ENCODE measurements at regions not wholly inside any gene's neighbourhood (a gene's known extent, or its start where the extent isn't known, plus 50 kb on each side); places are given as distances from the start of the nearest gene placed in this dataset.

DNA sequence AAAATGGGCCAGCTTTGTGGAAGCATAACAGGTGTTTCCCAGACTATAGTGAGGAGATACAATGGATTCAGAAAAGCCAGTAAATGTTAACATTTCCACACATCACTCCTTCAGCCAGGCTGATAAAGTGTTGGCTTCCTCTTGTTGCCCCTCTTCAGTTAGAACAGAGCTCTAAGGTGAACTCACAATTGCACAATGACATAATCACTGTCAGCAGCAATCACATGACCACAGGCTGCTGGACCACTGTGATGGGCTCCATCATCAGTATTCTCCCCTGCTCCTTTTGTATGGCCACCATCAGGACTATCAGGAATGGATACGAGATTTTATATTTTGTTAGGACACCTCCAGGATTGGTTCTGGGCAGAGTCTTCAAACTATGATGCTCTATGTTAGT, 849.4 kb upstream of the GHITM start:
- H2AFZ ChIP-seq (ENCODE audit: low read length), result no peak overlapping the region

GRCh38 chr10:83301732-83302131, 837.6 kb upstream of the GHITM start:
- Histone ChIP-seq H3K36me3 (ENCODE audit: insufficient read depth, low read length) (no peaks in the 10 kb centered on the region), H3K9me3 (ENCODE audit: low read length) (no peaks in the 10 kb centered on the region), H3K9ac (ENCODE audit: low read length) (no peak overlapping the region), H2AFZ (ENCODE audit: low read length) (no peak overlapping the region), H3K9me2 (ENCODE audit: low read depth, low read length) (no peaks in the 10 kb centered on the region), H3K27ac (ENCODE audit: low read depth, low read length, poor library complexity, severe bottlenecking) (no peak overlapping the region), H3K4me1 (ENCODE audit: insufficient read depth, low read length, severe bottlenecking) (no peaks in the 10 kb centered on the region), H3K27me3 (ENCODE audit: insufficient read depth, low read length) (no peaks in the 10 kb centered on the region), H3K4me2 (ENCODE audit: low read length) (no peak overlapping the region), H3K79me2 (ENCODE audit: insufficient read depth, low read length) (no peaks in the 10 kb centered on the region), H4K20me1 (ENCODE audit: insufficient read depth, low read length) (no peaks in the 10 kb centered on the region), H3K4me3 (ENCODE audit: low read depth, low read length, poor library complexity, severe bottlenecking) (no peak overlapping the region), H3F3A (ENCODE audit: insufficient read depth, low read length) (no peaks in the 10 kb centered on the region)
- no peak for TF ChIP-seq EZH2 (IDR thresholded peaks at IDR 0.05; ENCODE audit: borderline replicate concordance, low read length)
- TF ChIP-seq CTCF (IDR thresholded peaks at IDR 0.05; ENCODE audit: low read length), result no peak

More for the DNA sequence above, 849.4 kb upstream of the GHITM start:
- H3F3A ChIP-seq (ENCODE audit: insufficient read depth, low read length), result no peaks in the 10 kb centered on the region
- TF ChIP-seq CTCF (IDR thresholded peaks at IDR 0.05; ENCODE audit: low read length) (no peak), EZH2 (IDR thresholded peaks at IDR 0.05; ENCODE audit: borderline replicate concordance, low read length) (no peak)
- H3K4me3 ChIP-seq (ENCODE audit: low read depth, low read length, poor library complexity, severe bottlenecking), result no peak overlapping the region
- H3K79me2 ChIP-seq (ENCODE audit: insufficient read depth, low read length), result no peaks in the 10 kb centered on the region
- no peak overlapping the region for H3K9ac ChIP-seq (ENCODE audit: low read length)
- no peaks in the 10 kb centered on the region for H3K9me2 ChIP-seq (ENCODE audit: low read depth, low read length)
- H3K27ac ChIP-seq (ENCODE audit: low read depth, low read length, poor library complexity, severe bottlenecking), result no peak overlapping the region
- H3K36me3 ChIP-seq (ENCODE audit: insufficient read depth, low read length), result no peaks in the 10 kb centered on the region
- no peak overlapping the region for H3K4me2 ChIP-seq (ENCODE audit: low read length)
- H3K4me1 ChIP-seq (ENCODE audit: insufficient read depth, low read length, severe bottlenecking), result no peaks in the 10 kb centered on the region
- no peaks in the 10 kb centered on the region for H3K9me3 ChIP-seq (ENCODE audit: low read length)
- H3K27me3 ChIP-seq (ENCODE audit: insufficient read depth, low read length), result no peaks in the 10 kb centered on the region
- no peaks in the 10 kb centered on the region for H4K20me1 ChIP-seq (ENCODE audit: insufficient read depth, low read length)

DNA sequence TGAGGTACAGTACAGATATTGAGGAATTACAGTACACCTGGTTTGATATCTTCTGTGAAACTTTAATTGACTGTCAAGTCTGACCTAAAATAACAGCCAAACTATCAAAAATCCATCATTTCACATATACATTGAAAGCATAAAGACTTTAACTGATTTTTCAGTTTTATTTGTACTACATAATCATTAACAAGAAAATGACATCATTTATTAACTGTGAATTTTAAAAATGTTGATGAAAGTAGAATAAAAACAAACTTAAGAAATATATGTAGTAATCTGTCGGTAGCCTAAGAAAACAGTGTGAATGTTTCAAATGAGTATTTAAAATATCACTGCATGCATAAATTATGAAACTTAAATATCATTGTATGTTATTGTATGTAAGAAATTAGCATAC, 836.7 kb upstream of the GHITM start:
- Histone ChIP-seq H3K79me2 (ENCODE audit: insufficient read depth, low read length) (no peaks in the 10 kb centered on the region), H3K4me1 (ENCODE audit: insufficient read depth, low read length, severe bottlenecking) (no peaks in the 10 kb centered on the region), H3K27me3 (ENCODE audit: insufficient read depth, low read length) (no peaks in the 10 kb centered on the region), H3F3A (ENCODE audit: insufficient read depth, low read length) (no peaks in the 10 kb centered on the region), H3K9ac (ENCODE audit: low read length) (no peak overlapping the region), H3K4me3 (ENCODE audit: low read depth, low read length, poor library complexity, severe bottlenecking) (no peak overlapping the region), H3K36me3 (ENCODE audit: insufficient read depth, low read length) (no peaks in the 10 kb centered on the region), H3K27ac (ENCODE audit: low read depth, low read length, poor library complexity, severe bottlenecking) (no peak overlapping the region), H3K9me3 (ENCODE audit: low read length) (no peaks in the 10 kb centered on the region), H3K9me2 (ENCODE audit: low read depth, low read length) (no peaks in the 10 kb centered on the region), H3K4me2 (ENCODE audit: low read length) (no peak overlapping the region), H4K20me1 (ENCODE audit: insufficient read depth, low read length) (no peaks in the 10 kb centered on the region), H2AFZ (ENCODE audit: low read length) (no peak overlapping the region)
- no peak for TF ChIP-seq EZH2 (IDR thresholded peaks at IDR 0.05; ENCODE audit: borderline replicate concordance, low read length)
- TF ChIP-seq CTCF (IDR thresholded peaks at IDR 0.05; ENCODE audit: low read length), result no peak

All from OCI-LY1 (cell line).